ENCODE measurements at regions not wholly inside any gene's neighbourhood (a gene's known extent, or its start where the extent isn't known, plus 50 kb on each side); places are given as distances from the start of the nearest gene placed in this dataset.

GRCh38 chr6:167588920-167589614, 237.6 kb upstream of the AFDN start:
- no peak overlapping the region for H3K27ac ChIP-seq (ENCODE audit: low read length)
- no peaks in the 10 kb centered on the region for H3K9me3 ChIP-seq
- H3K27me3 Mint-ChIP-seq: peaks cover 7 to 9% of the 10 kb centered on the region in 2 donors
- WGBS (ENCODE audit: insufficient coverage): 92% methylated on average over 17 of the region's 18 CpGs
- H3K4me3 Mint-ChIP-seq: no peak overlapping the region
- ATAC-seq (replicated peaks in 1 of 4): no peak
- DNase-seq: peak in 1 of 35 experiments; percentile 13
- H3K4me1 Mint-ChIP-seq: no peaks in the 10 kb centered on the region
- H3K36me3 Mint-ChIP-seq: no peaks in the 10 kb centered on the region
- H3K27ac Mint-ChIP-seq: no peak overlapping the region
- CTCF ChIA-PET: no interaction called here
- H3K4me3 ChIP-seq (ENCODE audit: control insufficient read depth in 1 of 2, extremely low read depth in 1 of 2, low read length in 1 of 2): no peak overlapping the region
- POLR2A ChIA-PET: no interaction called here
- H3K4me1 ChIP-seq (ENCODE audit: control insufficient read depth in 1 of 2, extremely low read depth in 1 of 2, insufficient read depth in 2 of 2, low read length in 2 of 2): no peaks in the 10 kb centered on the region
- peaks cover 0 to 15% (median 3%) of the 10 kb centered on the region in 3 donors for H3K9me3 Mint-ChIP-seq
- peaks cover 0 to 5% of the 10 kb centered on the region in 2 experiments for H3K27me3 ChIP-seq (replicated peaks in 1 of 2; ENCODE audit: control insufficient read depth in 2 of 2, extremely low read depth in 1 of 2, insufficient read depth in 2 of 2, low read length in 1 of 2)
- no peaks in the 10 kb centered on the region for H3K36me3 ChIP-seq (ENCODE audit: control insufficient read depth in 2 of 2, extremely low read depth in 1 of 2, insufficient read depth in 1 of 2, low read length in 1 of 2)

GRCh38 chr6:167589615-167589940, 237.1 kb upstream of the AFDN start:
- no peaks in the 10 kb centered on the region for H3K4me1 Mint-ChIP-seq
- Histone ChIP-seq H3K4me3 (ENCODE audit: control insufficient read depth in 1 of 2, extremely low read depth in 1 of 2, low read length in 1 of 2) (no peak overlapping the region), H3K27ac (ENCODE audit: low read length) (no peak overlapping the region), H3K27me3 (replicated peaks in 1 of 2; ENCODE audit: control insufficient read depth in 2 of 2, extremely low read depth in 1 of 2, insufficient read depth in 2 of 2, low read length in 1 of 2) (peaks cover 0 to 5% of the 10 kb centered on the region in 2 experiments), H3K36me3 (ENCODE audit: control insufficient read depth in 2 of 2, extremely low read depth in 1 of 2, insufficient read depth in 1 of 2, low read length in 1 of 2) (no peaks in the 10 kb centered on the region), H3K4me1 (ENCODE audit: control insufficient read depth in 1 of 2, extremely low read depth in 1 of 2, insufficient read depth in 2 of 2, low read length in 2 of 2) (no peaks in the 10 kb centered on the region), H3K9me3 (no peaks in the 10 kb centered on the region)
- no peak for ATAC-seq (replicated peaks in 1 of 4)
- POLR2A ChIA-PET: no interaction called here
- H3K36me3 Mint-ChIP-seq: no peaks in the 10 kb centered on the region
- WGBS (ENCODE audit: insufficient coverage): 80% methylated on average over 10 of the region's 10 CpGs
- no peak for DNase-seq
- H3K9me3 Mint-ChIP-seq: peaks cover 0 to 15% (median under 1%) of the 10 kb centered on the region in 3 donors
- no peak overlapping the region for H3K27ac Mint-ChIP-seq
- peaks cover 7 to 9% of the 10 kb centered on the region in 2 donors for H3K27me3 Mint-ChIP-seq
- no peak overlapping the region for H3K4me3 Mint-ChIP-seq
- CTCF ChIA-PET: no interaction called here

- ATAC-seq (replicated peaks in 1 of 4): no peak
- Histone ChIP-seq H3K4me3 (ENCODE audit: control insufficient read depth in 1 of 2, extremely low read depth in 1 of 2, low read length in 1 of 2) (no peak overlapping the region), H3K9me3 (no peaks in the 10 kb centered on the region), H3K36me3 (ENCODE audit: control insufficient read depth in 2 of 2, extremely low read depth in 1 of 2, insufficient read depth in 1 of 2, low read length in 1 of 2) (no peaks in the 10 kb centered on the region), H3K27ac (ENCODE audit: low read length) (no peak overlapping the region), H3K27me3 (replicated peaks in 1 of 2; ENCODE audit: control insufficient read depth in 2 of 2, extremely low read depth in 1 of 2, insufficient read depth in 2 of 2, low read length in 1 of 2) (peaks cover 0 to 5% of the 10 kb centered on the region in 2 experiments), H3K4me1 (ENCODE audit: control insufficient read depth in 1 of 2, extremely low read depth in 1 of 2, insufficient read depth in 2 of 2, low read length in 2 of 2) (no peaks in the 10 kb centered on the region)
- H3K27ac Mint-ChIP-seq: no peak overlapping the region
- ChIA-PET CTCF (no interaction called here), POLR2A (no interaction called here)
- peak in 1 of 35 experiments; percentile 4 for DNase-seq
- no peaks in the 10 kb centered on the region for H3K36me3 Mint-ChIP-seq
- peaks cover 5 to 9% of the 10 kb centered on the region in 2 donors for H3K27me3 Mint-ChIP-seq
- no peaks in the 10 kb centered on the region for H3K4me1 Mint-ChIP-seq
- WGBS (ENCODE audit: insufficient coverage): 94% methylated on average over 3 of the region's 3 CpGs
- no peak overlapping the region for H3K4me3 Mint-ChIP-seq
- H3K9me3 Mint-ChIP-seq: peaks cover 0 to 15% (median 0%) of the 10 kb centered on the region in 3 donors
Observed at GRCh38 chr6:167590193-167590592, 236.5 kb upstream of the AFDN start.
